Endometrium (tissue), 2 donors: ENCODE measurements at regions not wholly inside any gene's neighbourhood (a gene's known extent, or its start where the extent isn't known, plus 50 kb on each side); places are given as distances from the start of the nearest gene placed in this dataset.
"Not testable (repeated sequence)": the region's sequence is repeated elsewhere in the genome, so short reads cannot be mapped to it uniquely, and the experiment has no call there.

Experiments used
- FAIRE-seq: peaks from 2 replicates; lab custom pipeline; 2012; peaks lifted over from hg19 to GRCh38; lab: Jason Lieb, UNC
- donor health status: control.
- donor health status: control.

DNA sequence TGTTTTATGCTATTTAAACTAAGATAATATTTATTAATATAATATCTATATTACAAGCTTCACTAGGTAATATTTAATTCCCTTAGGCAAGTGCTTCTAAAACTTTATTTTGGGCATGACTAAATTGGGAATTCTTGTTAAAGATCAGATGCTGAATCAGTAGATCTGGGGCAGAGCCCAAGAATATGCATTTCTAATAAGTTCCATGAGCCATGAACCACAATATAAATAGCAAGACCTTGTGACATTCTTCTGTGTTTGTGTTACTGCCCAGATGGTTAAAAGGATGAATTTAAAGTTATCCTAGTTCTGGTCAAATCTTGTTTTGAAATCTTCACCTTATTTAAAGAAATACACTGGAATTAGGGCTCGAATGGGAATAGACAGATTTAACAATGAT lies 258.4 kb upstream of the CACNA2D1 start:
- no peak for FAIRE-seq

DNA sequence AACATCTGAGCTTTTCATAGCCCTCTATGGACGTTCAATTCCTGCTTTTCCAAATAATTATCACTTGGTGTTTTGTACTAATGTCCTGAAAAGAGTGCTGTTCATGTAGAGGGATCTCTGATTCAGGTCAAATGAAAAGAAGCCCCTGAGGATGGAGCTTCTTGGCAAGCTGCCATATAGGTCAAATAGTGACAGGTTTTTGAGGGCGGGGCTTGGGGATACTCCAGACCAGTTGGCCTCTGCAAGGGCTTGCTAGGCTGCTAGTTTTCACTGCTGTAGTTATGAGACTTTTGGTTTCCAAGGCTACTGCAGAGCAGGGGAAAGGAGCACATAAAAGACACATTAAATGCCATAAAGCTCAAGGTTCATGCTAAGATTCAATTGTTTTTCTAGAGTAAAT lies 257.2 kb upstream of the CACNA2D1 start:
- no peak for FAIRE-seq

DNA sequence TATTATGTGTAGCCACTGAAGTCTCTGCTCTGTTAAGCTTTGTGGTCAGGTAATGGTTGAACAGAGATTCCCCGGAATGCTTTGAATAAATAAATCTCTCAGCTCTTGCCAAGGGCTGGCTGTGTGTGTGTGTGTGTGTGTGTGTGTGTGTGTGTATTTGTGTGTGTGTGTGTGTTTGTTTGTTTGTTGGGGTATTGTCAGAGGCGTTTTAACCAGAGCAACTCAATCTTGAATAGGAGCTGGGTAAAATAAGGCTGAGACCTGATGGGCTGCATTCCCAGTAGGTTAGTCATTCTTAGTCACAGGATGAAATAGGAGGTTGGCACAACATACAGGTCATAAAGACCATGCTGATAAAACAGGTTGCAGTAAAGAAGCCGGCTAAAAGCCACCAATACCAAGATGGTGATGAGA lies 256.2 kb upstream of the CACNA2D1 start:
- FAIRE-seq: no peak

GRCh38 chr7:82697897-82698296 lies 254.3 kb upstream of the CACNA2D1 start:
- FAIRE-seq: no peak

GRCh38 chr7:82696631-82697030 lies 253.1 kb upstream of the CACNA2D1 start:
- no peak for FAIRE-seq

DNA sequence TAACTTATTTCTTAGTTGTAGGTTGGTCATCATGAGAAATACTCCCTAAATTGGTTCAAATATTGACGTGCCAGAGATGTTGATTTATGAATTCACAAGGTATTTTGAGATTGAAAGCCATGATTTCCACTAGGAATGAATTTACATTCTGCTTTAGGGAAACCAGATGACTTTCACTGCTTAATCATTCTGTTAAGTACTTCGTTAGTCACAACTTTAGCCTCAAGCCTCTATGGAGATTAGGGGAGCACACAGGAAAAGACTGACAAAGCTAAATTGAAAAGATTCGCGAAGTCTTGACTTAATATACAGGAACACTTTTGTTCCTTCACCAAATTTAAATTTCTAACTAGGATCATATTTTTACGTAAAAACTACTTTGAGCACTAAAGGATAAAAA lies 250.4 kb upstream of the CACNA2D1 start:
- no peak for FAIRE-seq

- no peak for FAIRE-seq
Observed at GRCh38 chr7:82690929-82691328, 247.4 kb upstream of the CACNA2D1 start.

GRCh38 chr7:82685214-82685613 lies 241.6 kb upstream of the CACNA2D1 start:
- no peak for FAIRE-seq

GRCh38 chr7:82678716-82679115 lies 235.1 kb upstream of the CACNA2D1 start:
- no peak for FAIRE-seq

- no peak for FAIRE-seq
Observed at GRCh38 chr7:82678259-82678658, 234.7 kb upstream of the CACNA2D1 start.

GRCh38 chr7:82677493-82677892 lies 233.9 kb upstream of the CACNA2D1 start:
- no peak for FAIRE-seq

- FAIRE-seq: no peak
Observed at GRCh38 chr7:82676777-82677463, 233.3 kb upstream of the CACNA2D1 start.

DNA sequence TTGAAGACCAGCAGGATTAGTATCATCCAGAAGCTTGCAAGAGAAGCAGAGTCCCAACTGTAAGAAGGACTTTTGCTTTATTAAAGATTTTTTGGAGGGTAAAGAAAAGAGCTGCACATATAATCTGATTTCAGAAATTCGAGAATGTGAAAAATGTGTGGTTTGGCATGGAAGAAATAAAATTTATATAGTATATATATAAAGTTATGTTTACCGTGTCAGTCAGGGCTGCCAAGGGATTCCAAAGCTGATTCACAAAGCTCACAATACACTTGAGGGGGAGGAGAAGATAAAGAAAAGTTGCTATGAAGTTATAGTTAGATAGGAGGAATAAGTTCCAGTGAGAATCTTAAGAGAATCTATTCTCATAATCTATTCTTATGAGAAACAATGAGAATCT lies 231.8 kb upstream of the CACNA2D1 start:
- no peak for FAIRE-seq

DNA sequence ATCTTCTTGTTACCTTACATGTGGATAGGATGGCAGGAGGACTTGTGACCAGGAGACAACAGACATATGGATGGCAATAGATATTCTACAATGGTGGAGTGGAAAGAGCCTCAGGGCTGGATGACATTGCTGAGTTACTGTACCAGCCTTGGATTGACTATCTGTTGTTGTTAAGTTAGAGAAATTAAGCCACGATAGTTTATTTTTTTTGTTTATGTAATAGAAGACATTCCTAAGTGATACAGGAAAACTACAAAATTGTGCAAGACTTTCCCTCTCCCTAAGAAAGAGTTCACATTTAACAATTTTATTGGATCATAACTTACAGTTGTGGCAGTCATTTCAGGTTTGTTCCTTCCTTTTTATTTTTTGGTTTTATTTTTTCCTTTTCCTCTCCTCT lies 230.7 kb upstream of the CACNA2D1 start:
- FAIRE-seq: no peak

GRCh38 chr7:82672078-82672477 lies 228.5 kb upstream of the CACNA2D1 start:
- no peak for FAIRE-seq

DNA sequence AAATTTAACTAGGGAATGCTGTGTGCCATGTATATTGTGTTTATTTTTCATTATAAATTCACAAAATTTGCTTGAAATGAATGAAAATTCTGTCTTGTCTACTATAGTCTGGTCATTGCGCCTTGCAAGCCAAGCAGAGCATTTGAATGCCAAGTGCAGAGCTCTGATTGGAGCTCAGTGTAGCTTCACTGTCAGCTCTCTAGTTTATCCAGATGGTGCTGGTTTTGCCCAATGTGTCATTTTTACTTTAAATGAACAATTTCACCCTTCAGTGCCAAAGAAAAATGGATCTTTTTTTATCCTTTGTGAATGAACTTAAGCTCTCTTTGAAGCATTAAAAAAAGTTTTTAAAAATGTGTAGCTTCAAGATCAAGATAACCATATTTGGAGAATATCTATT lies 225.6 kb upstream of the CACNA2D1 start:
- FAIRE-seq: no peak

- no peak for FAIRE-seq
Observed at GRCh38 chr7:82668676-82669075, 225.1 kb upstream of the CACNA2D1 start.

DNA sequence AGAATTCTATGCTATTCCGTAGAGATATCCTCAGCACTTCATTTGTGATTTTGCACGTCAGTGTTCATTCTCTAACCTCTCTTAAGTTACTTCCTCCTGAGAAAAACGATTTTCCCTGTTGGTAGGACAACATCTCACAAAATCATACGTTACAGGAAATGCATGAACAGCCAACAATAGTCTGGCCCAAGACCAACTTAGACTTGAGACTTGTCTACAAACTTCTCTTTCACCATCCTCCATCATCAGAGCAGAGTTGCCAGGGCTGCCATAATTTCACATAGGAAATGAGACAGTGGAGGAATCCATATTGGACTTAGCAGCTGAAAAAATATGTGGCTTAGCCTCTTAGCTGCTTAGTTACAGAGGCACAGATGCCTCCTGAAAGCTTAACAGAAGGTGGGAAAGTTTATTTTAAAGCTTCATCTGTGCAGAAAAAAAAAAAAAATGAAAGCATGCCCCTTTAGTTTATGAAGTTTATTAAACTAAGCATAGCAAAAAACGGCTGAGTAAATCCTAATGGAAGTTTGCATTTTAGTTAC lies 222.5 kb upstream of the CACNA2D1 start:
- no peak for FAIRE-seq

GRCh38 chr7:82655965-82656364 lies 212.4 kb upstream of the CACNA2D1 start:
- FAIRE-seq: no peak

GRCh38 chr7:82650095-82650494 lies 206.5 kb upstream of the CACNA2D1 start:
- FAIRE-seq: not testable (repeated sequence)

- no peak for FAIRE-seq
Observed at GRCh38 chr7:82633592-82633991, 190.0 kb upstream of the CACNA2D1 start.

GRCh38 chr7:82631998-82632397 lies 188.4 kb upstream of the CACNA2D1 start:
- FAIRE-seq: no peak

DNA sequence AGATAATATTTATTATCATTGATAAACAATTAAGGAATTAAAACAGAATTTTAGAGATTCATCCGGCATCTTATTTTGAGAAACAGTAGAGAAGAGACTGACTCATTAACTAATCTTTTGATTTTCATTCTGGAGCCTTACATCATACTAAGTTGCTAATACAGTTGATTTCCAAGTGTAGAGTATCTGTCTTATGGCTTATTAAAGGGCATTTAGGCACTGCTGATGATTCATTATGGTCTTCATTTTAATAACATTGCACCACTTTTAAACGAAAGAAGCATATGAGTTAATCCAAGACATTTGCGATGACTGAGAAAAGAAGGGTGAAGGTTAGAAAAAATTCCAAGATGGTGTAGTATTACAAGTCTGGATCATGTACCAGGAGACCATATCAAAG lies 186.0 kb upstream of the CACNA2D1 start:
- no peak for FAIRE-seq

DNA sequence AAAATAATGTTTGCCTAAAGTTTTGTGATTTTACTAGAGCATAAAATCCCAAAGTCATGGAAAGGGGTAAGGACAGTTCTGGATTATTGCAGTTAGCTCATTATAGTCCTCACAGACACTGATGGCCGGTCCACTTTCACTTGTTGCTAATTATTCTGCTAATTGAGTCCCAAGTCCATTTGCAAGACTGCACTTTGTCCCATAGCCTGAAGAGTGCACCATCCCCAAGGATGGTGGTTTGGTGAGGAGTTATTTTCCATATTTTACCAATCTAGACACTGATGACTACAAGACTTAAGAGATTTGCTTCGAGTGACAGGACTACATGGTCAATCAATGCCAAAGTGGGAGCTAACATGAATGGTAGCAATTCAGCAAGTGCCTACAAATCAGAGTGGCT lies 181.8 kb upstream of the CACNA2D1 start:
- FAIRE-seq: no peak
